ELR (cell line): ENCODE measurements at regions not wholly inside any gene's neighbourhood (a gene's known extent, or its start where the extent isn't known, plus 50 kb on each side); places are given as distances from the start of the nearest gene placed in this dataset.
"Not testable (repeated sequence)": the region's sequence is repeated elsewhere in the genome, so short reads cannot be mapped to it uniquely, and the experiment has no call there.

Experiments used
- DNase-seq: peaks from one replicate; pipeline ENCODE4 v3.0.0-alpha.2; 2015; ENCODE audit warnings: low read depth

DNA sequence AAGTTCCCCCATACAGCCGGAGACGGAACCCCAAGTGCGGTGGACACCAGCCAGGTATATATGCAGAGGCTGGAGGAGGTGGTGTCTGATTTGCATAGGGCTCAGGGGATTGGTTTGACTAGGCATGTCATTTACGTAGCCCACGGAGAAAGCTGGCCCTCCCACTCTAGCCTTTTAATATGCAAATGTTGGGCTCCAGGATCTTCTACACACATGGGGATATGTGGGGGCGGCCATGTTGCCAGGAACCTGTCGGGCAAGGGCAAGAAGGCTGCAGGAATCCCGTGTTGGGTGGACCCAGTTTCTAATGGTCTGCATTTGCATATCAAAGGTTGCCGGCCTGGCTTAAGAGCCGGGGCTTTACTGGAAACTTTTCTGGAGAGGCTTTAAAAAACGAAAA lies 57.4 kb downstream of the FTHL17 start:
- DNase-seq = not testable (repeated sequence)

DNA sequence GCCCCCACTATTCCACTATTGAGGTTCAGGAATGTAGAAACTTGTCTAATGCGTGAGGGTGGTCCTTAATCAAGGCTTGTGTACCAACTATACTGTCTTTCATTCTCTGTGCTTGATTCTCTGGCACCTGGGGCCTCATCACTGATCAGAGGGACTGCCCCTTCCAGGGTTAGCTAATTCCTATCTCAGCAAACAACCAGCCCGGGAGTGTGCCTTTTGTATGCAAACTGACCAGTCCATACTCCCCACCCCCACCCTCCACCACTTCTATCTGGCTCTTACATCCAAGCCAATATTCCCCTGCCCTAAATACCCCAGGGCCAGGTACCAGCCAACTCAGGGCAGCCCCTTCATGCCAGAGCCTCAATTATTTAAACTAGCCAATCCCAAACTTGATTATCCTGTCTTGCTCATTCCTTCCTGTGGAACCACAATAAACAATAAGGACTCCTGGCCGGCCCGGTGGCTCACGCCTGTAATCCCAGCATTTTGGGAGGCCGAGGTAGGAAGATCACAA lies 59.3 kb downstream of the FTHL17 start:
- DNase-seq = no peak

DNA sequence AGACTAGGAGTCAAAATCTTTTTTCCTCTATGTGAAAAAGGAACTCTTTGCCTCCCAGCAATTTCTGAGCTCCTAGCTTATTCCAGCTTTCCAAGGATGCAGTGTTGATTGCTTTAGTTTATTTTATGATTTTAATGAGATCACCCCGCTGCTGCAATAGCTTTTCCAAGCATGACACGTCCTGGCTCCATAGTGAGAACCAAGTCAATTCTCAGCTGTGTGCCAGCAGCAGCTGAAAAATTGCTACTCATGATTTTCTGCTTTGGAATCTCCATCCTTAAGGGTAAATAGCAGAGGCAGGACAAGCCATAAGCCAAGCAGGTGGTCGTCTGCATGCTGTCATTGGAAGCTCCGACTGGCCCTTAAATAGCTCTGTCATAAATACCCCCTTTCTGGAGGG lies 64.5 kb downstream of the FTHL17 start:
- no peak for DNase-seq

DNA sequence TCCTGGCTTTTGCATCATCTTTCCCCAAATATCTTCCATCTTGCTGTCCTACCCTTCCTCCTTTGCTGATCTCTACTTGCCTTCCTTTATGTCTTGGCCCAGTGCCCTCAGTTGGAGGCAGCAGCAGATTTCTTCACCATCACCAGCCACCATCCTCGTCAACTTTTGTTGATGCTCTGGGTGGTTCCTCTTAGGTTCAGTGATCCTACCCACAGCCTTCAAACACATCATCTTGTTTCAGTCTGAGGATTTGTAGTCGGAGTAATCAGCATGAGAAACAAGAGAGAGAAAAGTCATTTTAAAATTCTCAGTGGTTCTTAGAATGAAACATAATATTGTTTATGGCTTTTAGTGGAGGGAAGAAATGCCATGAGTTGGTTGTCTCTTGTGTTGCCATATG lies 65.8 kb downstream of the FTHL17 start:
- DNase-seq = no peak

DNA sequence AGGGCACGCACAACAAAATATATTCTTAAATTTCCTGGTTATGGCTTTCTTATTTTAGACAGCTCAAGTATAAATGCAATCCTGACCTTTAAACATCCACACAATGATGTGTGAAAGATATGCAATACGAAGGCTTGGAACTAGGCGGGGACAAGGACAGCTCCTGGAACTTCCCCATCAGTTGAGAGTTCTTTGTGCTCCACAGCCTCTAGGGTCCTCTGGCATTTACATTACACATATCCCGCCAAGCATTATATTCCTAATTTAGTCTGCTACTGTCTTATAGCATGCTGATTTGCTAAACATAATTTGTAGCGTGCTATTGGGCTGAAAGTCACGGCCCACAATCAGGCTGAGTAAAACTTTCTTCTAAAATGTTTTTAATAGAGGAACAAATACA lies 74.4 kb downstream of the FTHL17 start:
- DNase-seq = no peak

DNA sequence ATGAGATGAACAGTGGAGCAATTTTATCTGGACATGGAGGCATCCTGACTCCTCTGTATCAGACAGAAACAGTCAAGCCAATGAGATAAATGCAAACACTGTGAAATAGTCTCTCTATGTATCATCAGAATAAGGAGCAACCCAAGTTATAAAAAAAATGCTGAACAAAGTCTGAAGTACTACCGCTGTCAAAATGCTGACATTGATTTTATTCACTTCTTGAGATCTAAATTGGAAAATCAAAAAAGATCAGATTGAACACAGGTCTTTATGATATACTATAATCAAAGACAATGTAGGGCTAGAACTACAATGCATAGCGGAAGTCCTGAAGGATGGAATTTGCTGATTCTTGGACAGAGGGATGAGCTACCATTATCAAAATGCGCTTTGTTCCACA lies 76.1 kb downstream of the FTHL17 start:
- DNase-seq = no peak

DNA sequence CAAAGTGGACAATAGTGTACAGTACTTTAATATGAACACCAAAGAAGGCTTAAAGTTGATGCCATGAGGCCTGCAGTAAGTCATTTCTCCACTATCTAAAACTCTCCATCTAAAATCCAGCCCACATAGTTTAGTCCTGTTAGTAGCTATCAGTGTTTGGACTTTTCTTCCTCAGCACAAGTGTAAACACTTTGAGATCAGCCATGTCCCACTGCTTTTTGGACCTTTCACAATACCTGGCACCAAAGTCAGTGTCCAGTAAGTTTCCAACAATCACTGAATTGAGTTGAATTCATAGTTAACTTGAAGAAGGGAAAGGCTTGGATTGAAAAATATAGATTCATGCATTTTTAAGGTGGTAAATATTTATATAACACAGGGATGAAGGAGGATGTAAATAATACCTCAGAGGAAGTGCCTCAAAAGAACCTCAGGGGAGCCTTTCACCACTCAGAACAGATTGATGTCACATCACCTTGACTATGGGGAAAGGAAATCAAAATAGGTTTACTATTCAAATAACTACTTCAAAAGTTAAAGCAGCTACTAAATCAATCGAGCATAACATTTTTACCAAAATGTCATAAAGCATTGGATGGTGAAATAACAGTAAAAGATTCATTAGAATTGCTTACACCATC lies 76.7 kb downstream of the FTHL17 start:
- DNase-seq = no peak

DNA sequence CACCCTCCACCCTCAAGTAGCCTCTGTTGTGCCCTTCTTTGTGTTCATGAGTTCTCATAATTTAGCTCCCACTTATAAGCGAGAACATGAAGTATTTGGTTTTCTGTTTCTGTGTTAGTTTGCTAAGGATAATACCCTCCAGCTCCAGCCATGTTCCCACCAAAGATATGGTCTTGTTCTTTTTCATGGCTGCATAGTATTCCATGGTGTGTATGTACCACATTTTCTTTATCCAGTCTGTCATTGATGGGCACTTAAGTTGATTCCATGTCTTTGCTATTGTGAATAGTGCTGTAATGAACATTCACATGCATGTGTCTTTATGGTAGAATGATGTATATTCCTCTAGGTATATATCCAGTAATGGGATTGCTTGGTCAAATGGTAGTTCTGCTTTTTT lies 77.8 kb downstream of the FTHL17 start:
- DNase-seq = not testable (repeated sequence)

DNA sequence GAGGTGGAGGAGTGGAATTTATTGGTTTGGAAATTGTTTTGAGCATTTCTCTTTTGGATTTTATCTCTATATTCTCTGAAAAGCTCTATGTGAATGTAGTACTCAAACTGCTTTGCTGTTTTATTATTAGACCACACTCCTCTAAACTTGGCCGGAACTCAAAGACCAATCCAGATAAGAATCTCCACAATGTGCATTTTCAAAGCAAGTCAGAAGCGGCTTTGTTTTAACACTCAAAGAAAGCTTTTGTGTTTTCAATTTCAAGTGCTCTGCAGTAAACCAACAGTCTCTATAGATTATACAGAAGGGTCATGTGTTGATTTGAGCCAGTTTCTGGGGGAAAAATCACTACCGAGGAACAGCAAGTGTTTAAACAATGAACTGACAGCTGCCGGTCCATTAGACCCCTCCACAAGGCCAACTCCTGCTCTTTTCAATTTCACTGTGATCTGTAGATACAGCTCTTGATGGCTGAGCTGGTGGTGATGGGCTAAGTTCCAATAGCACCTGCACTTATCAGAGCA lies 79.4 kb downstream of the FTHL17 start:
- no peak for DNase-seq

DNA sequence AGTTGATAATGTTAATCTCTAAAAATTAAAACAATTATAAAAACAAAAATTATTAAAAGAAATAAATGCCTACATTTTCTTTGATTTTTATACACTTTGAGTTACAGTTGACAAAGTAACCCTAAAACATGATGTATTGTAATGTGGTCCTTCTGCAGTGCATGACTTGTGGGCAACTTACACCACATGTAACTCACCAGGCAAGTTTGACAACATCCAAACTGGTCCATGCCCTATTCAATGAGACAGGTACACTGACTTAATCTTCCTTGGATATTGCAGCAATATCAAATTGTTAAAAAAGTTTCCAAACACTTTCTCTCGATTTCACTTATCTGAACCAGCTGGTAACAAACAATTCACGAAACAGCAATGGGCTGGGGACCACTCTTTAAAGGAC lies 81.5 kb downstream of the FTHL17 start:
- no peak for DNase-seq

DNA sequence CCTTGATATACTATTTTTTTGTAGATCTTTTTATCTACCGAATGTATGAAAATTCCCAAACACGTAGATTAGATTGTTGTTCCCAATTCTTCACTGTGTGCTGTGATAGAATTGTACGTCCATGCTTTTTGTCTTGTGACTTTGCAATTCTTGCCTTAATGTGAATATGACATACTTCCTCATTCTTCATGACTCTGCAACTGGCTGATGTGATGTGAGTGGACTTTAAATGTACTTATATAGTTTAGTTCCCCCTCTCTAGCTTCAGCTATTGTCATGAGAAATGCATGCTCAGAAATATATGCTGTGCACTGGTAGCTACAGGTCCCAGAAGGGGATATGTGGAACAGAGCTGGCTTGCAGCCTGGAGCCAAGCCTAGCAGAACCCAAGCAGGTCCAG lies 89.4 kb downstream of the FTHL17 start:
- no peak for DNase-seq

DNA sequence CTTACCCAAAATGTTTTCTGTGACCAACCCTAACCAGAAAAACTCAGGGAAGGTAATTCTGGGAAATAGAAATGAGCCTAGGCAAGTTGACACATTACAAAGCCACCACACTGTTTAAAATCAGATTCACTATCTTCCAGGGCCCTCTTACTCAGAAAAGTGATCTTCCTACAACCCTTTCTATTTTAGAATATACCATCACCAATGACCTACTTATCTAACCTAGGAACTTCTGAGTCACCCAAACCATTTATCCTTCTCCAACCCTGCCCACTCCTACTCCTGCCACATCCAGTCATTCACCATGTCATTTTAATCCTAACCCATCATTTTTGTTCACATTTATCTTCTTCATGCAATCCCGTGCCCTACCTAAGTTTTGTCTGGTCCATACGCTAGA lies 89.9 kb downstream of the FTHL17 start:
- no peak for DNase-seq

DNA sequence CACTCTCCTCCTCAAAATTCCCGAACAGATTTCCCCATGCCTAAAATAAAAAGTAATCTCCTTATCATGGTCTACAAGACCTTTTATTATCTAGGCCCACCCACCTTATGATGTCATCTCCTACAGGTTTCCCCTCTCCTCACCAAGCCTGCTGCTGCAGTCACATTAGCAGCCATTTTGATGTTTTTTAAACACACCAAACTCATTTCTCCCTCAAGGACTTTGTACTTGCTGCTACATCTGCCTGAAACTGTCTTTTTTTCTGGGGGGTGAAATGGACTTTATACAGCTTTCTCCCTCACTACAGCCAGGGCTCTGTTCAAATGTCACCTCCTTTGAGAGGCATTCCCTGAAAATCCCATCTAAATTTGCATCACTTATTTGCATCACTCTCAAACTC lies 90.2 kb upstream of the TAB3 start:
- no peak for DNase-seq

DNA sequence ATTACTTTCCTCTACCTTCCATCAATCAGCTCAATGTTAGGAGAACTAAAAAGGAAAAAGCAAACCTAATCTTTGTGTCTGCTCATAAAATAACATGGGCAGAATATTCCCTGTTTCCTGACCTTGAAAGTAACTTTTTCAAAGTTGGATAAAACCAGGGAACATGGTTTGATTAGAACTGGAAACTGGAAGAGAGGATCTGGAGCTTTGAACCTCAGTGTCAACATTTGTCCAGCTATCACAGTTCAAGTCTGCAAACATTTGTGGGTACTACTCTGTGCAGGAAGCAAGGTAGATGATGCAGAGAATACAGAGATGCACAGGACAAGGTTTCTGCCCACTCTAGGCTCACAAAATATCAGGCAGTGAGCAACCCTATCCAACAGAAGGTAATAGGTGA lies 86.4 kb upstream of the TAB3 start:
- no peak for DNase-seq

DNA sequence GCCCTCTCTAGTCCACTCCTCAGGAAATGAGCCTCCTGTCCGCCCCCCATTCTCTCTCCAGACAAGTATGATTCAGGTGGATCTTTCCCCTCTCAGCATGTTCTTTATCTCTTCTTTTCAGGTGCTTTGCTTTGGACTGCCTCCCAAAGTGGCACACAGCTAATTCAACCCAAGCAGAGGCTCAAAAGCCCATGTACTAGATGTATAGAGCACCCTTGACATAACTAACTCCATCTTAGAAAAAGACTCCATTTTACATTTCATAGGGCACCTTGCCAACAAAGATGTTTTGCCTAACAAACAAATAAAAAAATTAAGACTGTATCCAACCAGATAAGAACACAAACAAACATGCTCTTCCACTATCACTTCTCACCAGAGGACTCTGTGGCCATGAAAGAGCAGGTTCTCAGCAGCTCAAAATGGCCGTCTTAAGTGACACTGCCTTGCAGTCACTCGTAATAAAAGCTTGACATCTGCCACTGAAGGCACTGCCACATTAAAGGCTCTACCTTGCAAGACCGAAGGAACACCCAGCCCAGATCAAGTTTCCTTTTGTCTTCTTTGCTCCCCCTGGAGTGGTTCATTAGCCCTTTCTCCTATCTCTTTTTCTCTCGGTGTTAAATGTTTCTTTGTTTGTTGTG lies 84.9 kb upstream of the TAB3 start:
- no peak for DNase-seq

DNA sequence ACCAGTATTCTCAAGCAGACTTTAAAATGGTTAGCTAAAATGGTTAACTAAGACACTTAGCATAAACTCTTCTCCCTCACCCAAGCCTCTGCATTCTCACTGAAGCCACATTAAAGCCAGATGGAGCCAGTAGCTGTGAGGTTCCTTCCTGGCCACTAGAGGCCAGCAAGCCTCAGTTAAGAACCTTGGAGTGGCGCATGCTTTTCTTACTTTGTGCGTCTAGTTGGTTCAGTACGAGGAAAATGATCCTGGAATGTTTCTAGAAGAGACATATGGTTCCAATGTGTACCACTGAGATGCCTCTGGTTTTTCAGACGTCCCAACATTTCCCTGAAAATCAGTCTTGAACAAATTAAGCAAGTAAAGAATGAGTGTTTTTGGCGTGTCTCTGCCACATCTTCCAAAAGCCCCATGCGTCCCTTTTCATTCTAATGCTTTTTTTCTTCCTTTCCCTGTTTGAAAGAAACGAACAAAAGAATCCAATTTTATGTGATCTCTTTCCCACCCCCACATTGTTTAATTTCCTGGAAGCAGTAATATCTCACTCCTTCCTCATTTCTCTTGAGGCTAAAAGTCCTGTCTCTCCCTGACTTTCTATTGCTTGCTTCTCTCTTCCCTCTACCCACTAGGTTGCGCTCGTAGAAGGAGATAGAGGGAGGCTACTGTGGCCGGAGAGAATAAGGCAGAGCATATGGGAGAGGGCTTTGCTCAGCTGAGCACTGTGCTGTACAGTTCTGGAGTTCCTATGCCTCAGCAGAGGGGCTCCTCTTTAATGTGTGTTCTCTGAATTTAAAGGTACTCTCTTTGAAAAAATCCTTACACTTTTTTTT lies 82.9 kb upstream of the TAB3 start:
- peak; percentile 45 for DNase-seq

DNA sequence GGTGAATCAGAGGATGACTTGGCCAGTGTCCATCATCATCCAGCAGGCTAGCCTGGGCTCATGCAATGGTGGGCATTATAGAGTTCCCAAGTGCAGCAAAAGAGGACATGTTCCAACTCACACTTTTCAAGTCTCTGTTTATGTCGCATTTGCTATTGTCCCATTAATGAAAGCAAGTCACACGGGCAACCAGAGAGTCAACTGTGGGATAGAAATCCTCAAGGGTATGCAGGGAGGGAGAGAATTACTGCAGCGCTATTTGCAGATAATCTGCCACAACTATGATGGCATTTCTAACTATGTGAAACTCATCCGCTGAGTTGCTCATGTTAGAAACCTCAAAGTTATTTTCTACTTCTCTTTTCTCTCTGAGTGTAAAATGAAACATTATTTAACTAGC lies 78.5 kb upstream of the TAB3 start:
- DNase-seq = no peak

DNA sequence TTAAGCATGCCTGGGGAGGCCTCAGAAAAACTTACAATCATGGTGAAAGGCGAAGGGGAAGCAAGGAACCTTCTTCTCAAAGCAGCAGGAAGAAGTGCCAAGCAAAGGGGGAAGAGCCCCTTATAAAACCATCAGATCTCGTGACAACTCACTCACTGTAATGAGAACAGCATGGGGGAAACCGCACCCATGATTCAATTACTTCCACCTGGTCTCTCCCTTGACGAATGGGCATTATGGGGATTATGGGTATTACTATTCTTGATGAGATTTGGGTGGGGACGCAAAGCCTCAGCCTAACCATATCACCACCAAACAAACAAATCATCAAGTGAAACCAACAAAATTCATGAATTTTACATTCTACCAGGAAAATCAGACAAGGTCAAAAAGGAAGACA lies 76.7 kb upstream of the TAB3 start:
- DNase-seq = no peak

DNA sequence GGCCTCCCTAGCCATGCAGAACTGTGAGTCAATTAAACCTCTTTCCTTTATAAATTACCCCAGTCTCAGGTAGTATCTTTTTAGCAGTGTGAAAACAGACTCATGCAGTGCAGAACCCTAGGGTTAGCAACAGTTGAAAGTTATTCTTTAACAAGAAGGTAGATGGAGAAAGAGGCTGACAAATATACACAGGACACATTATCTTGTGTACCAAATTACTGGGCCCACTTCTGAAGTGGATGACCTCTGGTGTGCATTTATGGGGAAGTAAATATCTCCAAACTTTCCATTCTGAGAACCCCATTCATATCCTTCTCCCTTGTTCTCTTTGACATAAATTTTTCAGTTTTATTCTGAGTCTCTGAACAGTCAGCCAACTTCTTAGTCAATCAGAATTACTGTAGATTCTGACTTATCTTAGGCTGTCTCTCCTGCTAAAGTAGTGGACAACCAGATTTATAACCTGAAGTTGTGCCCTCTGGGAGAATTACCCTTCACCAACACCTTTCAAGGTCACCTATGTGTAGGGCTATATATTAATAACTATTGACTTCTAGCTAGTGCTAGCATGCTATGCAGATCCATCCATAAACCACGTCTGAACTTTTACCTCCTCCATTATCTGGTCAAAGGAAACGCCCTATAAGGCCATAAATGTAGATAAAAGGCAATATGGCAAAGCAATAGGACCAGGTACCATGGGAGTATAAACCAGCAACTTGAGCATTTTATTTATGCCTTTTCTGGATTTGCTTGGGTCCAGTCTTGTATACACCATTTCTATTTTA lies 72.5 kb upstream of the TAB3 start:
- no peak for DNase-seq

DNA sequence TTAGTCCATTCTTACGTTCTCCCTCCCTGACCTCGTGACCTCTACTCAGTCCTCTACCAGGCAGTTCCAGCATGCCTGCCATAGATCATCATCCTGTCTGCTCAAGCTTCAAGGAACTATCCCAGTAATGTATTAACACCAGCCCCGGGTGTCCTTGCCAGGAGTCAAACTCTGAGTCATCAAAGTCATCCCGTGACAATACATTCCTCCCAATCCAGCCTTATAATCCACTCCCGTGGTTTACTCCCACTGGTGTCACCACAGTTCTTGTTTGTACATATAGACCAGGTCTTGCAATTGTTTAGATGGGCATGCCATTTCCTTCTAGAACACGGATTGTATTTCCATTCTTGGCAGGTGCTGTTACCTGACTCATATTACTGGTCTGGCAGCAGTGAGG lies 68.7 kb upstream of the TAB3 start:
- DNase-seq = peak; percentile 27

DNA sequence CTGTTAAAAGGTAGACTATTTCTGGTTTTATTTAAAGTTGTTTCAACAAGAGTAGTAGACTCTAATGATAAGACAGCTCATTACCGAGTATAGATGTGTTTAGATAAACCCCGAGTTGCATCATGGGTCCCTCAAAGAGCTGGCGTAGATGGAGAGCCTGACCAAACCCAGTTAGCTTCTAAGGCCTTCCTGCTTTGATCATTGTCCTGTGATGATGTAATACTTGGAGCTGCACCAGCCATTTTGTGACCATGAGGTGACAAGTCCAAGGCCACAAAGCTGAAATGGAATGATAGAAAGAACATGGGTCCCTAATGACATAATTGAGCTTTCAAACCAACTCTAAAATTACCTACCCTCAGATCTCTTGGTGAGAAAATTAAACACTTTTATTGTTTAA lies 66.6 kb upstream of the TAB3 start:
- no peak for DNase-seq

DNA sequence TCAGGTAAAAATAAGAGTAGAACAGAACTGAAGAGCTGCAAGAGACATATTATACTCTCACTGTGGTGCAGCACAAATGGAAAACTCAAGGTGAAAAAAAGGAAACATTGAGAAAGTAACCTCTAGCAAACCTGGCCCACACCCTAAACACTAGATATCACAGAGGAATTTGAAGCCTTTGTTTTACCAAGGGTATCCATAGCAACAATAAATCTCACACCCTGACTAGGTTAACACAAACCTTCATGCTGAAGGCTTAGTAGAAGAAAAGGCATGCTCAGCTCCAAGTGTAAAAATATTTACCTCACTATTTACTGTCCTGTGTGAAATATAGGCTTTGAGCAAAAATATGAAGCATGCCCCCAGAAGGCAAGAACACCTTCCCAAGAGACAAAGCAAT lies 61.9 kb upstream of the TAB3 start:
- no peak for DNase-seq
